Fibroblast of skin of abdomen (primary cell): ENCODE measurements at regions not wholly inside any gene's neighbourhood (a gene's known extent, or its start where the extent isn't known, plus 50 kb on each side); places are given as distances from the start of the nearest gene placed in this dataset.

ENCODE experiments used
- DNase-seq: peaks from one replicate; pipeline ENCODE4 v3.0.0-alpha.2; 2013

DNA sequence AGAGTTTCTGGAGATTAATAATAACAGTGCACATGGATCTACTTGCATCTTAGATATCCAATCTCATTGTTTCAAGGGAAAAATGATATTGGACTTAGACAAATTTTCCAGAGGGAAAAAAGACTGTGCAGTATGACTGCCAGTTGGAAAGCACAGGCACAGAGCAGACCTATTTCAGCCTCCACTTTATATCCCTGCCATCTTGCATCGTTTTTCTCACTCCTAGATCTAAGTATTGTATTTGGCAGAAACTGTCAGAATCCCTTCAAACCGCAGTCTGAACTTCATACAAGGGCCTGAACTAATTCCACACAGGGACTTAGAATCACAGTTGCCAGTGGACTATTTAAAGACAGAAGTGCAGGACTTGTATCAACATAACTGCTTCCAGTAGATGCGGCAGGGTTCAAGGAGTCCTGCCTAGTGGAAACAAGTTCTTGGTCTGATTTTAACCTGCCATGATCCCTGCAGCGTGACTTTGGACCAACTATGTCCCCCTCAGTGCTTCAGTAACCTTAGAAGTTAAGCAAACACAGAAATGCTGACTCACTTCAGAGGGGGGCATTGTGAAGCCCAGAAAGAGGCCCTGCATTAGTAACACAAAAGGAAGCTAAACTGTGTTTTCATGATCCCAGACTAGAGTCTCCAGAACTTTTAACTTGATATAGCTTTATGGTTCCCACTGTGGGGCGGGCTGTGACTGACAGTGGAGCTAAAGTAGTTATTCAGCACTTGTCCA lies 95.7 kb upstream of the PALS2 start:
- DNase-seq: peak; percentile 74

DNA sequence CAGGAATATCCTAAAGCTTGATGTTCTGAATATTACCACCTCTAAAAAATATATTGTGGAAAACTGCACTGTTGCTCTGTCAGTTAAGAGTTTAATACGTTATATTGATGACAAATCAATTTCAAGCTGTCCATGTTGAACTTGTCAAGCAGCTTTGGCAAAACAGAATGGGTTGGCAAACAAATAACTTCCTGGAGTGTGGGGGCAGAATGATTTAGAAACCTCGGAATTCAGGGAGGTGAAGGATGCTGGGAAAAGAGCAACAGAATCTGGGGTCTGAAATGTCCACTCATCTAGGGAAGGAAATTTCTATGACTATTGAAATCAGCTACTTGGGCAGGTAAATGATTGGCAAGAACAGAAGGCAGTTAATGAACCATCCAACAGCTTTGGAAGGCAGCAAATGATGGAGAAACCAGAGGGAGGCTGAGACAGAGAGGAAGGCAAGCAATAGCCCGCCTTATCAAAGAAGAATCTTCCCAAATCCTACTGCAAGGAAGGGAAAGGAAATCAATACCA lies 95.1 kb upstream of the PALS2 start:
- DNase-seq: no peak

DNA sequence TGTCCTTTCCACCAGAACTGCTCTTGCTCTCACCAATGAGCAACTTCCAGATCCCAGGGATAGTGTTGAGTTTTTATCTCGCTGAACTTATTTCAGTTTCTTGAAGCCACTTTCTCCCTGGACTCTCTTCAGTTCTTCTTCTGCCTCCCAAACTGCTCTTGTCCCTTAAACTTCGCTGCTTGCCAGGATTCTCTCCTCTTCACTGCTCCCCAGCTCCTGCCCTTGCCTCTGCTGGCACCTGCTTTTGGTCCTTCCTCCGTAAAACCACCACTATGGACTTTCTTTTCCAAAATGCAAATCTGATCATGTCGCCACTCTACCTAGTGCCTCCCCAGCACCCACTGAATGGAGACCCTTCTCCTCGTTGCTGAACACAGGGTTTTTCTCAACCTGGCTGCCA lies 92.8 kb upstream of the PALS2 start:
- no peak for DNase-seq

DNA sequence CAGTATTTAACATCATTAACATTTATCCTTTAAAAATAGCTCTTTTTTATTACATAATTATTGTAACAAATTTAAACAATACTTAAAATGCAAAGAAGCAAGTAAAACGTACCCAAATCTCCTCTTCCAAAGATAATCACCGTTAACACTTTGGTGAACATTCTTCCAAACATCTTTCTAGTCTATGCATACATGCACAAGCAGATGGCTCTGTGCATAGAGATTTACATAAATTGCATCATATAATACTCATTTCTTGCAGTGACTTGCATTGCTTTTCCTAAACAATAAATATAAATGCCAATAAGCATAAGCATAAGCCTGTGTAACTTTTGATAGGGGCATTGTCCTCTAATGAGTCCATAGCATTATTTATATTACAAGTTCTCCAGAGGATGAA lies 89.4 kb upstream of the PALS2 start:
- DNase-seq: no peak

DNA sequence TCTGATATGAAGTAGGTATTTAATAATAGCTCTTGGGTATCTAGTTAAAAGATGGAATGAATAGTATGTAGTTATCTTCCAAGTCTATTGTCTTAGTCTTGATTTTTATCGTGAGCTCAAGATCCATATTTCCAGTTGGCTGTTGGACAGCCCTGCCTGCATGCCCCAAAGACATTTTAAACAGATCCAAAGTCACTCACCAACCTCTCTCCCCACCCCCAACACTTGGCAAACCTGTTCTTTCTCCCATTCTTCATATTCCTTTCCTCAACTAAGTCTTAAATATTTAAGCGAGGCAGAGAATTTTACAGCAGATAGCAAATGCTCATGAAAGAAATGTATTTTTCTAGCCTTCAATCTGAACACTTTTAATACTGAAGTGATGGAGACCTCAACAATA lies 80.7 kb upstream of the PALS2 start:
- DNase-seq: no peak

DNA sequence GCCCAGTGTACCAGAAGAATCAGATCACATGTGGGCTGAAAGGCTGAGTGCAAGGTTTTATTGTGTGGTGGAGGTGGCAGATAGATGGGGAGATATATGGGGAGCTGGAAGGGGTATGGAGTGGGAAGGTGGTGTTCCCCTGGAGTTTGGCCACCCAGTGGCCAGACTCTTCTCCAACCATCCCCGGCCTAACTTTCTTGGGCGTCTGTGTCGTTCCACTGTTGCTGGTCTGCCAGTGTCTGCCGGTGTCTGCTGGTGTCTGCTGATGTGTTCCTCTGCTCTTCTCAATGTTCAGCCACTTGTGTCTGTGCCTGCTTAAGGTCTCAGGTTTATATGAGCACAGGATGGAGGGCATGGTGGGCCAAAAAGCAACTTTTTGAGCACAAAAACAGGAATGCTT lies 78.4 kb upstream of the PALS2 start:
- DNase-seq: no peak

DNA sequence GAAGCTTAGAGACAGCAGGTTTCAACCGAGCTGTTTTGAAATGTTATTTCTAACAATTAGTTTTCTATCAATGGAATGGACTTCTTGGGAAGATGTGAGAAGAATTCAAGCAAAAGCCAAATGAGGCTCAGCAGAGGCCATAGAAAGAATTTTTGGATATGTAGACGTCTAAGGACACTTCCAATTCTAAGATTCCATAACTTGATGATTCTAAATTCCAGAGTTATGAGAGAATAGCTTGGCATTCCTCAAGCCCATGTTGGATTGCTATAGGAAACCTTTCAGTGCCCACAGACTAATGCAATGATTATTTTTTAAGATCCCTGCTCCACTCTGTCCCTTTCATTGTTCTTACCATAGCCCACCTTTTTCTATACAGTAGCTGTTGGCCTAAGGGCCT lies 77.2 kb upstream of the PALS2 start:
- DNase-seq: no peak

DNA sequence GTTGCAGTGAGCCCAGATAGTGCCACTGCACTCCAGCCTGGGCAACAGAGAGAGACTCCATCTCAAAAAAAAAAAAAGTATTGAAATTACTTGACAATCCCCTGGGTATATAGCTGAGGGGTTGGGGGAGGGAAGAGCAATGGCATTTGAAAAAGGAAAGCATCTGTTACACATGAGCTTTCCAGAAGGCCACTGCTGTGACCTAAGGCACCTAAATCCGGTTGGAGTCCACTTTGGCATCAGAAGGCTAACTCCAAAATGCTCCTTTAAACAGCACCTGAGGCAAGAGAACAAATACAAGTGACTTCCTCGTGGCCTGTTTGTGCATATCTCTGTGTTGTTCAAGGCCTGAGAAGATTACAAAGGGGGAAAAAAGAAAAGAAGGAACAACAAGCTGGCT lies 74.8 kb upstream of the PALS2 start:
- no peak for DNase-seq

DNA sequence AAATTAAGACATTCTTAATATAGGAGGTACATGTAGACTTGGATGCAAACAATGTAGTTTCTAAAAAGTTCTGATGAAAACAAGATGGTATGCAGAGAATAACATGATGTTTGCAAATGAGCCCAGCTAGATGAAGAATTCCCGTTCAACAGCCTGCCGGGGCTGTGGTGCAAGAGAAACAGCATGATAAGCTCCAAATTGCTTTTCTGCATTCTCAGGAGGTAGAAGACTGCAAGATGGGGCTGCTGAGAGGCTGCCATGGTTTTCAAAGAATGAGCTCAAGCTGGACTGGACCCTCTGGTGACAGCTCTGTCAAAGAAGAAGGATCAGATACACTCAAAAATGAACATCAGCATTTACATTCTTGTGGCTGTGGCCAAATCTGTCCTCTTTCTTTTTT lies 73.4 kb upstream of the PALS2 start:
- no peak for DNase-seq

DNA sequence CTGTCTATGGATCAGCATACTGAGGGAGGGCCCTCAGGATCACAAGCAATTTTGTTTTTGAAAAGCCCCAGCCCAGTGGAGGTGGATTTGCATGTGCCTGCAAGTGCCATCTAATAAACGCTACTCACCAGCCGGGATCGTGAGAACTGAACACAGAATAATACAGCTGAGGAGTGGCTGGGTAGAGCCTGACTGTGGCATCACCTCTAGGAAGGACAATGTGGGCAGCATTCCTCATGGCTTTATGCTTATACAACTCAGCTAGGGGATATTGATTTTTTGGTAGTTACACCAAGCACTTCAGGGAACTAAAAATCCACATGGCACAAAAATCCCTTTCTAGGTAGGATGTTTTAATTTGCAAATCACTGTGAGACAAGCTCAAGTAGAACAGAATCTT lies 72.7 kb upstream of the PALS2 start:
- no peak for DNase-seq

DNA sequence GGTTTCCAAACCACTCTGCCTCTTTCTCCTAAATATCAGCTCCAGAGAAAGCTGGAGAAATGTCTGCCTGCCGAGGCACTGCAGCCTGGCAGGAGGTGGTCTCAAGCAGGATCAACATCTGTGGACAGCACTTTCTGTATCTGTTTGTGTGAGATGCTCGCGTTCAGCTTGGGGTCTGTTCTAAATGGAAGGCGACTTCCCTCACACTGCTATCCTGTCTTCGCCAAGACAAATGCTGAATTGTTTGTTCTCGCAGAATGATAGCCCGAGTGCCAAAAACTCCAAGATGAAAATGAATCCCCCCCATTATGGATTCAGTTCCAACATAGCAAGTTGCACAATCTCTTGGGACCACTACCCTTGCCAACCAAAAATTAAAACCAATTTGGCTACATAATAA lies 72.2 kb upstream of the PALS2 start:
- no peak for DNase-seq

DNA sequence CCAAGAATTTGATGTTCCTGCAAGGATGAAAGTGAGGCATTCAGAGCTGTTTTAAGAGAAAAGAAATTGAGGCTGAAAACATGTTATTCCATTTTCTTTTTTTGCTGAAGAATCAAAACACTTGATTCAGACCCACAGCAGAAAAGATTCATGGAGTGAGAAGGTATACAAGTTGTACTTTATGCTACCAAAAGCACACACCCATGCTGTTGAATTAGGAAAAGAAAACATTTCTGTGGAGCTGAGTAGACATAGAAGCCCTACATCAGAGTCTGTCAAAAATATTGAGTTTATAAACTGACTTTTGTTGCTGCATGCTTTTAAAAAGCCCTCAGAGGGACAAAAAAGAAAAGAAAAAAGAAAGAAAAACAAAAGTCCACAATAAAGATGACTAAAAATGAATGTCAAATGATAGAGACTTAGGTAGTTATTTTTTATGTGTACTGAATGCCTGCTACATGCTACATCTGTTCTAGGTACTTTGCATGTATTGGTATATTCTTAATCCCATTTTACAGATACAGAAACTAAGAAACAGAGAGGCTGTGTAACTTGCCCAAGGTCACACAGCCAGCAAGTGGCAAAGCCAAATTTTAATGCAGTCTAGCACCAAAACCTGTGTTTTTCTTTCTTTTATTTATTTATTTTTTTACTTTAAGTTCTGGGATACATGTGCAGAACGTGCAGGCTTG lies 71.7 kb upstream of the PALS2 start:
- DNase-seq: no peak

DNA sequence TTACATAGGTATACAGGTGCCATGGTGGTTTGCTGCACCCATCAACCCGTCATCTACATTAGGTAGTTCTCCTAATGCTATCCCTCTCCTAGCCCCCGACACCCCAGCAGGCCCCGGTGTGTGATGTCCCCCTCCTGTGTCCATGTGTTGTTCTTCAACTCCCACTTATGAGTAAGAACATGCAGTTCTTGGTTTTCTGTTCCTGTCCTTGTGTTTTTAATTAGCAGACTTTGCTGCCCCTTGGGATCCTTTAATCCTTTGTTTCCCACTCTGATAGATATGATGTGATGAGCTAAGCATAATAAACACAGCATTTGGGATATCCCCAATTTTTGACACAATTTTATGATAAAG lies 71.1 kb upstream of the PALS2 start:
- DNase-seq: no peak

DNA sequence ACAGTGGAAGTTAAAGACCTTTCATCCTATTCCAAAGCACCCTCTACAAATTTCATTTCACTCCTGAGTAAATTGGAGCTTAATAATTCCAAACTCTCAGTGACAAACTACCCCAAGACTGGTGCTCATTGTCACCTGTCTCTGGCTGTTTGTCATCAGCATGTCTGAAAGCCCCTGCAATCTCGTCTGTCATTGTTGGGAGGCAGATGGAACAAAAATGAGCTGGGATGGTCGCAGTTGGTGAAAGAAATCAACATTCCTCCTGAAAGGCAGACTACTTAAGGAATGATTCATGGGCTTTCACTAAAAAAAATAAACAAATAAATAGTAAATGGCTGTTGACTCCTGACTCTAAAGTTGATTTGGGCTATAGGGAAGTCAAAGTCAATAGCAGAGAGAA lies 69.7 kb upstream of the PALS2 start:
- no peak for DNase-seq

DNA sequence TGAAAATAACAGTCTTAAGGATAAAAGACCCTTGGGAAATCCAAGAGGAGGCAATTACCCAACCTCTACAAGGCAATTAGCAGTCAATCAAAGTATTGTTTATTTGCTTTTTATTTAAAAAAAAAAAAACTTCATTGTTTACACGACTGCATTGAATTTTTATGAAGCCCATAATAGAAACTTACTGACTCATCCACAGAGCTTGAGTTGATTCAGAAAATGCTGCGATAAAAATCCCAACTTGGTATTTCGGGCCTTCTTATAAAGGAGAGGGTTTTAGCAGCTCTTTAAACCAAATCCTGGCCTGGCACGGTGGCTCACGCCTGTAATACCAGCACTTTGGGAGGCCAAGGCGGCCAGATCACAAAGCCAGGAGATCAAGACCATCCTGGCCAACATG lies 69.2 kb upstream of the PALS2 start:
- DNase-seq: no peak

DNA sequence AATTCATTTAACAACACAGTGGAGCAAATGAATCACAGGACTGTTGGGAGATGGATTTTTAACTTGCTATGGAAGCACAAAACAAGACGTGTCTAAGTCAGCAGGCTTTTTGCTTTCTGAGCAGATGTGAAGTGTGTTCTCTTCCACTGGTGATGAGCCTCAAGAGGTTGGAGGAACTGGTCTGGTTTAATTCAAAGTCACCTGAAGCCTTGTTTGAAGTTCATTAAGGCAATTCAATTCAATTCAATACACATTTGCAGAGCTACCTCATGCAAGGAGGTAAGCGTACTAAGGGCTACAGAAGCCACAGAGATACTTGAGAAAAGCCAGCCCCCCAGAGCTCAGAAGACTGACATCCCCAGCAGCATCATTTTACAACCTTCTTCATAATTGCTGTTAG lies 68.4 kb upstream of the PALS2 start:
- DNase-seq: no peak

DNA sequence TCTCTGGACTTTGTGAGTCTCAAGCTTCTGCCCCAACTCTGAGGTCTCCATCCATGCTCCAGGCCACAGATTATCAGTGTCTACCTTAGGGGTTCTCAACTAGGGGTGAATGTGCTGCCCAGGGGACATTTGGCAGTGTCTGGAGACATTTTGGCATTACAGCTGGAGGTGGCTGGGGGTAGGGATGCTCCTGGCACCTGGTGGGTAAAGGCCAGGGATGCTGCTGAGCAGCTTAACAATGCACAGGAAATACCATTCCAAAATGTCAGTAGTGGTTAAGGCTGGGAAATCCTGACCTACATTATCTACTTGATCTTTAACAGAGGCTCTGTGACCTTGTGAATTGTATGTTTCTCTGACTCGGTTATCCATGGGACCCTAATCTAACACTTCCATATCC lies 67.3 kb upstream of the PALS2 start:
- no peak for DNase-seq

DNA sequence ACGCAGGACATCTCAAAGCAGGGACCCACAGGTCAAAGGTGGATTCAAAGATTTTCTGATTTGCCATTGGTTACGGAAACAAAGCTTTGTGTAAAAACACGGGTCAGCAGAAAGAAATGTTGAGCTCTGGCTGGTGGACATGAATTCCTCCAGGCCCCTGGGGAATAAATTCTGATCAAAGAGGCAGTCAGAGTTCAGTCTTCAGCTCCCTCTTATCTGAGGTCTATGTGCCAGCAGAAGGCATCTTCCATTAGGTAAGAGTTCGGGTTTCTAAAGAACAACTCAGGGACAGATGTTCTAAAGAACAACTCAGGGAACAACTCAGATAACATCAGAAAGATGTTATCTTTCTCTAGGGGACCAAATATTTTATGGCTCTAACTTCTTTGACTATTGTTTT lies 64.9 kb upstream of the PALS2 start:
- DNase-seq: no peak

DNA sequence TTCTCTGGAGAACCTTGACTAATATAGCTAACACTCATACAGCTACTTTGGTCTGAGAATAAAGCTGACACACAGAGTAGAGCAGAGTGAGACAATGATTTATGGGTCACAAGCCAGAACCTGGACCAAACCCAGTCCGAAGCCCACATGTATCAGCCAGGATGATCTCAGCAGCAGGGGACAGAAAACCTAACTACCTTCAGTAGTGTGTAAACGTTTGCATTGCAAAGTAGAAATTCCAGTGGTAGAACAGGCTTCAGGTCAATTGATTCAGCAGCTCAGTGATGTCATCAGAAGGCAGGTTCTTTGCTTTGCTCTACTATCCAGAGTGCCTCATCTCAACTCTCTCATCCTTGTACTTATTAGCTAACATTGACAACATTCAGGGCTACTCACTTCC lies 62.5 kb upstream of the PALS2 start:
- DNase-seq: no peak

DNA sequence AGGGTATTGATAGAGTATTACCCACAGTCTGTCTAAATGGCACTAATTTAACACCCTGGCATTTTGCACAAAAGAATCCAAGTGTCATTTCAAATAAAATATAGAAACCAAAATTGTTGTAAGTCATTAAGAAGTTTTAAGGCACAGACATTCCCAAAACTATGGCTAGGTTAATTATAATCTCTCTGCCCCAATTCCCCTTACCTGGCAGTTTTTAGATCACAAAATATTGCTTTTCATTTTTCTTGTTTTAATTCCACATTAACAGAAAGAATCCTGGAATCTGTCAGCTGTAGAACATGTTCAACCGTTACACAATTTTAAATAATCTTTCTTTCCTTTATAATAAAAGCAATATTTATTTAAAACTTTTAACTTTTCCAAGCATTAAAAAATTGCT lies 56.1 kb upstream of the PALS2 start:
- DNase-seq: no peak

DNA sequence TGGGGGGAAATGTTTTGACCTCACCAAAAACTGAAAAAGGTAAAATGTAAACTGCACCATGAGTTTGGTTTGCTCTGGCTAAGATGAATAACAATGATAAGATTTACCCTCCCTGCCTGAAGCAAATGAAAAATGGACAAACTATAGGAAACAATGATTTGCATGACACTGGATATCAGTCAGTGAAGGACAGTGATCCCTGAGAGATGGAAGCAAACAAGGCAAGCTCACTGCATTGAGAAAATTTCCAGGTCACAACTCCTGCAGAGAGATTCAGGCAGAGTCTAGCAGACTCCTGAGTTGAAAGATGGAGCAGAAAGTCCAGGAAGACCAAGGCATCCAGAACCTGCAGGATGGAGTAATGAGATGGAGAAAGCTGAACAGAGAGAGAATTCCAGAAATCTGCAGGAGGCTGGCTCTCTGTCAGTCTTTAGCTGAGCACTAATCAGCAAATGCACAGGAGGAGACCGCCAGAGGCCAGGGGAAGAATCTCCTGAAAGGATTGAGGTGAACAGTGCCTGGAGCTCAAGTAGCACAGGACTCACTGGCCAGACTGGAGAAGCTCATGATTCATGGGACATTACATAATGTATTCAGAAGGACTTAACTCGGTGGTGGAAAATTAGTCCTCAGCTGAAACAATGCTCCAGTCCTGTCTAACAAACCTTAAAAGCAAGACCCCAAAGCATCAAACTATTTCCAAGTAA lies 51.2 kb upstream of the PALS2 start:
- DNase-seq: no peak
